H1 (cell line): ENCODE measurements at regions not wholly inside any gene's neighbourhood (a gene's known extent, or its start where the extent isn't known, plus 50 kb on each side); places are given as distances from the start of the nearest gene placed in this dataset.

Experiments used
- CTCF ChIA-PET: fragments of 300-600 bp; sonication (Branson Sonifier 250); formaldehyde crosslinking; loops from one replicate; lab custom pipeline; 2021; ENCODE audit not compliant: partially characterized antibody; lab: Charles Lee
- POLR2A ChIA-PET: fragments of 300-600 bp; sonication (Branson Sonifier 250); formaldehyde crosslinking; loops from one replicate; lab custom pipeline; 2021; ENCODE audit warnings: inconsistent platforms; ENCODE audit not compliant: partially characterized antibody; lab: Charles Lee
- DNase-seq, 2 experiments: peaks; one replicate each; pipeline versions ENCODE4 v3.0.0 to v3.0.0-alpha.2; 2010 to 2022; ENCODE audit warnings: low spot score in 2 of 2, low read depth in 1 of 2, mixed read lengths in 1 of 2
- FAIRE-seq: peaks from 2 replicates; lab custom pipeline; 2011; peaks lifted over from hg19 to GRCh38; lab: Jason Lieb, UNC
- H2AFZ ChIP-seq: 2 replicates; pipeline ENCODE4 v1.8.1; 2012; ENCODE audit warnings: low read length, inconsistent platforms
- H2AK5ac ChIP-seq: 2 replicates; pipeline ENCODE4 v1.6.1; 2013; ENCODE audit warnings: low read depth, low read length
- H2BK120ac ChIP-seq: replicated peaks from 2 replicates; pipeline ENCODE3; 2013; ENCODE audit warnings: low read depth, low read length, inconsistent platforms
- H2BK12ac ChIP-seq: 2 replicates; pipeline ENCODE4 v1.6.1; 2013; ENCODE audit warnings: low read depth, low read length
- H2BK15ac ChIP-seq: 2 replicates; pipeline ENCODE4 v1.6.1; 2013; ENCODE audit warnings: low read length
- H2BK20ac ChIP-seq: 2 replicates; pipeline ENCODE4 v1.6.1; 2013; ENCODE audit warnings: low read length
- H2BK5ac ChIP-seq: 2 replicates; pipeline ENCODE4 v1.6.1; 2013; ENCODE audit warnings: low read depth, low read length
- H3K14ac ChIP-seq: 2 replicates; pipeline ENCODE4 v1.6.1; 2013; ENCODE audit warnings: inconsistent platforms; ENCODE audit not compliant: insufficient read length
- H3K18ac ChIP-seq: 2 replicates; pipeline ENCODE4 v1.6.1; 2013; ENCODE audit warnings: low read length; ENCODE audit errors: extremely low read depth
- H3K23ac ChIP-seq: 2 replicates; pipeline ENCODE4 v1.6.1; 2013; ENCODE audit warnings: inconsistent platforms; ENCODE audit not compliant: insufficient read length
- H3K23me2 ChIP-seq: 2 replicates; pipeline ENCODE4 v1.6.1; 2013; ENCODE audit warnings: low read depth, low read length
- H3K27ac ChIP-seq: 2 replicates; pipeline ENCODE4 v1.6.1; 2011; ENCODE audit warnings: low read depth, low read length, inconsistent platforms
- H3K27me3 ChIP-seq, 4 experiments: replicated peaks in 1 of 4; 1 replicate in 1 of 4; 2 replicates in 3 of 4; pipeline versions ENCODE4 v1.6.1 to v1.8.1; 2011 to 2013; ENCODE audit warnings: low read length in 3 of 4, mild to moderate bottlenecking in 3 of 4, inconsistent platforms in 2 of 4, mixed read lengths in 2 of 4, moderate library complexity in 1 of 4; ENCODE audit not compliant: control insufficient read depth in 3 of 4, insufficient read depth in 3 of 4; ENCODE audit errors: extremely low read depth in 1 of 4
- H3K36me3 ChIP-seq, 4 experiments: 2 replicates each; pipeline versions ENCODE4 v1.6.1 to v1.8.1; 2011 to 2013; ENCODE audit warnings: mild to moderate bottlenecking in 4 of 4, low read length in 3 of 4, moderate library complexity in 2 of 4, control low read depth in 1 of 4, inconsistent platforms in 1 of 4; ENCODE audit not compliant: insufficient read depth in 4 of 4, control insufficient read depth in 2 of 4
- H3K4ac ChIP-seq: replicated peaks from 2 replicates; pipeline ENCODE3; 2013; ENCODE audit warnings: low read length, low read depth, mixed read lengths, inconsistent platforms; ENCODE audit not compliant: insufficient read length
- H3K4me1 ChIP-seq, 4 experiments: replicated peaks in 1 of 4; 1 replicate in 1 of 4; 2 replicates in 3 of 4; pipeline versions ENCODE4 v1.6.1 to v1.8.1; 2011 to 2013; ENCODE audit warnings: low read length in 3 of 4, inconsistent platforms in 2 of 4, mixed read lengths in 1 of 4; ENCODE audit not compliant: insufficient read depth in 4 of 4, control insufficient read depth in 3 of 4
- H3K4me2 ChIP-seq, 2 experiments: 2 replicates each; pipeline versions ENCODE4 v1.6.1 to v1.8.1; 2011 to 2013; ENCODE audit warnings: low read depth in 2 of 2, low read length in 2 of 2, control low read depth in 1 of 2, inconsistent platforms in 1 of 2, mild to moderate bottlenecking in 1 of 2; ENCODE audit not compliant: insufficient read depth in 1 of 2
- H3K4me3 ChIP-seq, 4 experiments: fragments of 200-600, 300-600 bp in 1 of 4; sonication (generic), shearing (Covaris generic), sonication (Bioruptor Twin) in 1 of 4; 2 replicates each; pipeline versions ENCODE4 v1.5.1 to v1.8.1; 2011 to 2016; ENCODE audit warnings: low read length in 4 of 4, low read depth in 3 of 4, control low read depth in 2 of 4, inconsistent platforms in 2 of 4, mild to moderate bottlenecking in 2 of 4, mixed read lengths in 1 of 4, moderate library complexity in 1 of 4; ENCODE audit not compliant: insufficient read depth in 2 of 4; ENCODE audit errors: extremely low read depth in 1 of 4
- H3K56ac ChIP-seq: replicated peaks from 2 replicates; pipeline ENCODE3; 2013; ENCODE audit warnings: low read depth, mild to moderate bottlenecking, mixed read lengths, low read length, inconsistent platforms; ENCODE audit not compliant: insufficient read length
- H3K79me1 ChIP-seq: 2 replicates; pipeline ENCODE4 v1.6.1; 2013; ENCODE audit warnings: low read depth, low read length, control low read depth
- H3K79me2 ChIP-seq, 2 experiments: 2 replicates each; pipeline versions ENCODE4 v1.6.1 to v1.8.1; 2012 to 2013; ENCODE audit warnings: low read length in 2 of 2, mild to moderate bottlenecking in 2 of 2, inconsistent platforms in 1 of 2; ENCODE audit not compliant: insufficient read depth in 2 of 2, control insufficient read depth in 1 of 2
- H3K9ac ChIP-seq, 4 experiments: replicated peaks in 1 of 4; 1 replicate in 1 of 4; 2 replicates in 3 of 4; pipeline versions ENCODE4 v1.6.1 to v1.8.1; 2011 to 2013; ENCODE audit warnings: low read depth in 3 of 4, low read length in 3 of 4, control low read depth in 2 of 4, mild to moderate bottlenecking in 2 of 4, moderate library complexity in 2 of 4, inconsistent platforms in 1 of 4; ENCODE audit errors: extremely low read depth in 1 of 4
- H3K9me3 ChIP-seq, 2 experiments: 2 replicates each; pipeline versions ENCODE4 v1.6.1 to v1.8.1; 2012 to 2013; ENCODE audit warnings: mild to moderate bottlenecking in 2 of 2, moderate library complexity in 2 of 2, control low read depth in 1 of 2, inconsistent platforms in 1 of 2, low read depth in 1 of 2, low read length in 1 of 2, mixed read lengths in 1 of 2; ENCODE audit not compliant: insufficient read depth in 2 of 2
- H4K20me1 ChIP-seq, 2 experiments: replicated peaks in 1 of 2; 2 replicates each; pipeline versions ENCODE3 to v1.8.1; 2011 to 2013; ENCODE audit warnings: inconsistent platforms in 2 of 2, low read length in 2 of 2, mild to moderate bottlenecking in 1 of 2; ENCODE audit not compliant: insufficient read depth in 2 of 2, control insufficient read depth in 1 of 2
- H4K5ac ChIP-seq: 2 replicates; pipeline ENCODE4 v1.6.1; 2013; ENCODE audit warnings: low read length, low read depth, mixed read lengths, inconsistent platforms; ENCODE audit not compliant: insufficient read length
- H4K8ac ChIP-seq: 2 replicates; pipeline ENCODE4 v1.8.0; 2013; ENCODE audit warnings: mild to moderate bottlenecking, moderate library complexity, low read length, inconsistent platforms; ENCODE audit not compliant: insufficient read depth; ENCODE audit errors: extremely low read depth
- H4K91ac ChIP-seq: replicated peaks from 2 replicates; pipeline ENCODE3; 2013; ENCODE audit warnings: low read length, mixed read lengths, inconsistent platforms; ENCODE audit not compliant: insufficient read length
- ATF3 ChIP-seq: IDR thresholded peaks from 2 replicates; pipeline ENCODE4 v1.6.1; 2011; ENCODE audit warnings: low read depth, mild to moderate bottlenecking, low read length; ENCODE audit not compliant: insufficient read depth
- EGR1 ChIP-seq: IDR thresholded peaks from 2 replicates; pipeline ENCODE4 v1.6.1; 2011; ENCODE audit warnings: low read depth, low read length, borderline replicate concordance
- EP300 ChIP-seq, 2 experiments: IDR thresholded peaks; 1 replicate in 1 of 2; 2 replicates in 1 of 2; pipeline ENCODE4 v1.6.1; 2011 to 2012; ENCODE audit warnings: low read depth in 2 of 2, low read length in 2 of 2, mild to moderate bottlenecking in 2 of 2, borderline replicate concordance in 1 of 2, inconsistent platforms in 1 of 2, moderate library complexity in 1 of 2
- KDM4A ChIP-seq: IDR thresholded peaks from one replicate; pipeline ENCODE4 v1.7.1; 2012; ENCODE audit warnings: low read depth, mild to moderate bottlenecking, moderate library complexity, low read length, inconsistent platforms; ENCODE audit not compliant: severe bottlenecking
- PHF8 ChIP-seq: fragments of 200-600 bp; sonication (generic); conservative IDR thresholded peaks from 2 replicates; pipeline ENCODE4 v1.7.1; 2012; ENCODE audit warnings: low read depth, mild to moderate bottlenecking, inconsistent platforms, low read length, moderate library complexity
- POLR2A ChIP-seq, 2 experiments: IDR thresholded peaks; 1 replicate in 1 of 2; 2 replicates in 1 of 2; pipeline ENCODE4 v1.6.1; 2011; ENCODE audit warnings: low read depth in 2 of 2, low read length in 2 of 2, mild to moderate bottlenecking in 2 of 2; ENCODE audit errors: control extremely low read depth in 1 of 2
- SIRT6 ChIP-seq: IDR thresholded peaks from one replicate; pipeline ENCODE4 v1.7.1; 2012; ENCODE audit warnings: low read length, inconsistent platforms
- SIX5 ChIP-seq: IDR thresholded peaks from 2 replicates; pipeline ENCODE4 v1.6.1; 2011; ENCODE audit warnings: mild to moderate bottlenecking, low read depth, low read length
- SUZ12 ChIP-seq: fragments of 200-600 bp; sonication (generic); IDR thresholded peaks from 2 replicates; pipeline ENCODE4 v1.6.1; 2012; ENCODE audit warnings: mild to moderate bottlenecking, inconsistent platforms, low read length, moderate library complexity, mixed read lengths
- TBP ChIP-seq: IDR thresholded peaks from 2 replicates; pipeline ENCODE4 v1.6.1; 2011; ENCODE audit warnings: low read depth, low read length, improper control_type of control experiment
- USF2 ChIP-seq: IDR thresholded peaks from 2 replicates; pipeline ENCODE4 v1.6.1; 2011; ENCODE audit warnings: low read length, improper control_type of control experiment
- WGBS, 2 experiments: shearing (Covaris generic) in 1 of 2; methylation state at CpG; one replicate each; pipeline versions ENCODE4 v1.1.6 to v1.1.7; 2013 to 2015; ENCODE audit warnings: low lambda C conversion rate in 2 of 2, mixed read lengths in 2 of 2, inconsistent platforms in 1 of 2, low coverage in 1 of 2, missing lambda C conversion rate in 1 of 2; ENCODE audit not compliant: insufficient replicate concordance in 2 of 2, insufficient coverage in 1 of 2, insufficient read length in 1 of 2; ENCODE audit errors: extremely low coverage in 1 of 2, missing lambda C conversion rate in 1 of 2; 5-methylcytosine and 5-hydroxymethylcytosine counted together

- TF ChIP-seq EP300 (IDR thresholded peaks at IDR 0.05; ENCODE audit: borderline replicate concordance in 1 of 2, low read depth in 2 of 2, low read length in 2 of 2) (no peak), PHF8 (no peak), KDM4A (no peak), SIX5 (no peak), EGR1 (no peak), SIRT6 (no peak), POLR2A (IDR thresholded peaks at IDR 0.05; ENCODE audit: control extremely low read depth in 1 of 2, low read depth in 2 of 2, low read length in 2 of 2) (no peak), ATF3 (no peak), USF2 (no peak), TBP (no peak), SUZ12 (no peak)
- no peak overlapping the region for H2BK120ac ChIP-seq
- no peak overlapping the region for H2BK5ac ChIP-seq
- H3K14ac ChIP-seq, result no peak overlapping the region
- no peaks in the 10 kb centered on the region for H3K27me3 ChIP-seq
- 83% methylated on average over 6 of the region's 6 CpGs; no CpG with 5 or more reads in 1 of the 2 experiments for WGBS, 2 experiments
- DNase-seq, result no peak
- no peak overlapping the region for H3K23ac ChIP-seq
- H3K36me3 ChIP-seq, result no peaks in the 10 kb centered on the region
- no peaks in the 10 kb centered on the region for H3K23me2 ChIP-seq
- no peak overlapping the region for H2AFZ ChIP-seq
- H3K4ac ChIP-seq, result no peak overlapping the region
- no peak overlapping the region for H4K5ac ChIP-seq
- H3K56ac ChIP-seq, result no peak overlapping the region
- H3K4me3 ChIP-seq, result no peak overlapping the region
- CTCF ChIA-PET, result no interaction called here
- H3K27ac ChIP-seq, result no peak overlapping the region
- H3K79me2 ChIP-seq, result no peaks in the 10 kb centered on the region
- H2BK15ac ChIP-seq, result no peak overlapping the region
- H3K79me1 ChIP-seq, result no peaks in the 10 kb centered on the region
- FAIRE-seq, result no peak
- POLR2A ChIA-PET, result no interaction called here
- no peak overlapping the region for H4K91ac ChIP-seq
- H2BK20ac ChIP-seq, result no peak overlapping the region
- no peak overlapping the region for H3K4me2 ChIP-seq
- H2AK5ac ChIP-seq, result no peak overlapping the region
- no peak overlapping the region for H2BK12ac ChIP-seq
- no peaks in the 10 kb centered on the region for H4K20me1 ChIP-seq
- no peak overlapping the region for H3K9ac ChIP-seq
- H3K18ac ChIP-seq, result no peak overlapping the region
- no peak overlapping the region for H4K8ac ChIP-seq
- no peaks in the 10 kb centered on the region for H3K4me1 ChIP-seq
- H3K9me3 ChIP-seq, result peaks cover 25 to 28% of the 10 kb centered on the region in 2 experiments; a peak in 3 of 4 replicates
Measured at GRCh38 chr18:72194072-72194471, 350.1 kb downstream of the CBLN2 start.
